ENCODE measurements at regions not wholly inside any gene's neighbourhood (a gene's known extent, or its start where the extent isn't known, plus 50 kb on each side); places are given as distances from the start of the nearest gene placed in this dataset.

DNA sequence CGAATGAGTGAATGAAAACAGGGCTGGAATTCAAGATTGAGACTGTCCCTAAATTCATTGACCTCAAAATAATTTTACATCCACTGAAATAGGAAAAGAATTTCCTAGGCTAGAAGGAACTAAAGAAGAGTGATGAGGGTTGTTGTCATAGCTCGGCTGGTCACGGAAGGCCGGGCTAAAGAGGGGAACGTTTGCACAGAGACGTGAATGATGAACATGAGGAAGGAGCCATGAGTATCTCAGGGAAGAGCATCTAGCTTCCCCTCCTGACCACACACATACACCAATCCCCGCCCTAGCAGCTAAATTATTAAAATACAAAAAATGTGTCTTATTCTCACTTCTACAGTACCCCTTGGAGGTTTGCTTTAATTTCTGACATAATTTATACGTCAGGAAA lies 124.4 kb upstream of the ABCA1 start:
- peaks cover 10% of the 10 kb centered on the region for H3K4me1 ChIP-seq (ENCODE audit: control insufficient read depth, insufficient read depth, low read length, poor library complexity, severe bottlenecking)
- H3K27ac Mint-ChIP-seq = peak overlapping the region in 2 of 3 donors; percentile 86 to 93
- DNase-seq (no peak), ATAC-seq (ENCODE audit: low read depth in 2 of 2) (no peak)
- no peaks in the 10 kb centered on the region for H3K9me3 ChIP-seq (ENCODE audit: control insufficient read depth in 2 of 2, low read length in 2 of 2)
- H3K36me3 ChIP-seq (ENCODE audit: control insufficient read depth, insufficient read depth, low read length) = no peaks in the 10 kb centered on the region
- peak overlapping the region in 2 of 4 donors; percentile 5 to 77 for H3K4me3 Mint-ChIP-seq
- H3K36me3 Mint-ChIP-seq = no peaks in the 10 kb centered on the region
- peaks cover 6 to 32% (median 14%) of the 10 kb centered on the region in 4 donors for H3K4me1 Mint-ChIP-seq
- peaks cover 0 to 2% (median 0%) of the 10 kb centered on the region in 7 donors for H3K9me3 Mint-ChIP-seq
- H3K27me3 ChIP-seq (ENCODE audit: control insufficient read depth, insufficient read depth, low read length) = no peaks in the 10 kb centered on the region
- H3K27ac ChIP-seq (ENCODE audit: insufficient read depth, low read length, poor library complexity, severe bottlenecking) = no peak overlapping the region
- H3K4me3 ChIP-seq (ENCODE audit: low read depth, low read length) = peak overlapping the region; percentile 60
- no peaks in the 10 kb centered on the region for H3K27me3 Mint-ChIP-seq

GRCh38 chr9:105053209-105053652 lies 125.3 kb upstream of the ABCA1 start:
- ATAC-seq (ENCODE audit: low read depth in 2 of 2) = peak; percentile 46 to 48
- Mint-ChIP-seq H3K4me1 (peaks cover 6 to 32% (median 14%) of the 10 kb centered on the region in 4 donors), H3K9me3 (peaks cover 0 to 2% (median 0%) of the 10 kb centered on the region in 7 donors), H3K27me3 (no peaks in the 10 kb centered on the region), H3K27ac (peak overlapping the region in 2 of 3 donors; percentile 32 to 86), H3K4me3 (no peak overlapping the region), H3K36me3 (no peaks in the 10 kb centered on the region)
- Histone ChIP-seq H3K9me3 (ENCODE audit: control insufficient read depth in 2 of 2, low read length in 2 of 2) (no peaks in the 10 kb centered on the region), H3K4me3 (ENCODE audit: low read depth, low read length) (no peak overlapping the region), H3K27ac (ENCODE audit: insufficient read depth, low read length, poor library complexity, severe bottlenecking) (no peak overlapping the region), H3K4me1 (ENCODE audit: control insufficient read depth, insufficient read depth, low read length, poor library complexity, severe bottlenecking) (peaks cover 10% of the 10 kb centered on the region), H3K36me3 (ENCODE audit: control insufficient read depth, insufficient read depth, low read length) (no peaks in the 10 kb centered on the region), H3K27me3 (ENCODE audit: control insufficient read depth, insufficient read depth, low read length) (no peaks in the 10 kb centered on the region)
- DNase-seq = peak in 1 of 3 donors; percentile 37

- ATAC-seq (ENCODE audit: low read depth in 2 of 2) = no peak
- Mint-ChIP-seq H3K4me1 (peaks cover 6 to 32% (median 14%) of the 10 kb centered on the region in 4 donors), H3K27ac (no peak overlapping the region)
Measured at GRCh38 chr9:105054491-105054890, 126.5 kb upstream of the ABCA1 start.

GRCh38 chr9:105055917-105056316 lies 128.0 kb upstream of the ABCA1 start:
- no peak overlapping the region for H3K4me3 ChIP-seq (ENCODE audit: low read depth, low read length)
- H3K4me1 ChIP-seq (ENCODE audit: control insufficient read depth, insufficient read depth, low read length, poor library complexity, severe bottlenecking) = peaks cover 10% of the 10 kb centered on the region
- peaks cover 0 to 2% (median 0%) of the 10 kb centered on the region in 7 donors for H3K9me3 Mint-ChIP-seq
- H3K27ac ChIP-seq (ENCODE audit: insufficient read depth, low read length, poor library complexity, severe bottlenecking) = no peak overlapping the region
- peaks cover 4% of the 10 kb centered on the region for H3K36me3 Mint-ChIP-seq
- H3K27ac Mint-ChIP-seq = no peak overlapping the region
- H3K27me3 Mint-ChIP-seq = no peaks in the 10 kb centered on the region
- no peaks in the 10 kb centered on the region for H3K9me3 ChIP-seq (ENCODE audit: control insufficient read depth in 2 of 2, low read length in 2 of 2)
- no peaks in the 10 kb centered on the region for H3K27me3 ChIP-seq (ENCODE audit: control insufficient read depth, insufficient read depth, low read length)
- H3K4me1 Mint-ChIP-seq = peaks cover 6 to 28% (median 14%) of the 10 kb centered on the region in 4 donors
- DNase-seq (no peak), ATAC-seq (ENCODE audit: low read depth in 2 of 2) (no peak)
- H3K36me3 ChIP-seq (ENCODE audit: control insufficient read depth, insufficient read depth, low read length) = no peaks in the 10 kb centered on the region
- no peak overlapping the region for H3K4me3 Mint-ChIP-seq

More at GRCh38 chr9:105054491-105054890, 126.5 kb upstream of the ABCA1 start:
- Histone ChIP-seq H3K27me3 (ENCODE audit: control insufficient read depth, insufficient read depth, low read length) (no peaks in the 10 kb centered on the region), H3K36me3 (ENCODE audit: control insufficient read depth, insufficient read depth, low read length) (no peaks in the 10 kb centered on the region), H3K4me3 (ENCODE audit: low read depth, low read length) (no peak overlapping the region), H3K27ac (ENCODE audit: insufficient read depth, low read length, poor library complexity, severe bottlenecking) (no peak overlapping the region), H3K9me3 (ENCODE audit: control insufficient read depth in 2 of 2, low read length in 2 of 2) (no peaks in the 10 kb centered on the region), H3K4me1 (ENCODE audit: control insufficient read depth, insufficient read depth, low read length, poor library complexity, severe bottlenecking) (peaks cover 10% of the 10 kb centered on the region)
- Mint-ChIP-seq H3K27me3 (no peaks in the 10 kb centered on the region), H3K36me3 (no peaks in the 10 kb centered on the region), H3K9me3 (peaks cover 0 to 2% (median 0%) of the 10 kb centered on the region in 7 donors), H3K4me3 (no peak overlapping the region)
- no peak for DNase-seq

- Histone ChIP-seq H3K27me3 (ENCODE audit: control insufficient read depth, insufficient read depth, low read length) (no peaks in the 10 kb centered on the region), H3K4me1 (ENCODE audit: control insufficient read depth, insufficient read depth, low read length, poor library complexity, severe bottlenecking) (peaks cover 2% of the 10 kb centered on the region), H3K4me3 (ENCODE audit: low read depth, low read length) (no peak overlapping the region), H3K36me3 (ENCODE audit: control insufficient read depth, insufficient read depth, low read length) (no peaks in the 10 kb centered on the region), H3K9me3 (ENCODE audit: control insufficient read depth in 2 of 2, low read length in 2 of 2) (no peaks in the 10 kb centered on the region), H3K27ac (ENCODE audit: insufficient read depth, low read length, poor library complexity, severe bottlenecking) (no peak overlapping the region)
- DNase-seq (no peak), ATAC-seq (ENCODE audit: low read depth in 2 of 2) (no peak)
- peaks cover 0 to 2% (median 0%) of the 10 kb centered on the region in 7 donors for H3K9me3 Mint-ChIP-seq
- H3K27me3 Mint-ChIP-seq = no peaks in the 10 kb centered on the region
- H3K4me3 Mint-ChIP-seq = no peak overlapping the region
- H3K4me1 Mint-ChIP-seq = peaks cover 0 to 14% (median 7%) of the 10 kb centered on the region in 4 donors
- no peak overlapping the region for H3K27ac Mint-ChIP-seq
- H3K36me3 Mint-ChIP-seq = peaks cover 4% of the 10 kb centered on the region
Measured at GRCh38 chr9:105057551-105057950, 129.6 kb upstream of the ABCA1 start.

DNA sequence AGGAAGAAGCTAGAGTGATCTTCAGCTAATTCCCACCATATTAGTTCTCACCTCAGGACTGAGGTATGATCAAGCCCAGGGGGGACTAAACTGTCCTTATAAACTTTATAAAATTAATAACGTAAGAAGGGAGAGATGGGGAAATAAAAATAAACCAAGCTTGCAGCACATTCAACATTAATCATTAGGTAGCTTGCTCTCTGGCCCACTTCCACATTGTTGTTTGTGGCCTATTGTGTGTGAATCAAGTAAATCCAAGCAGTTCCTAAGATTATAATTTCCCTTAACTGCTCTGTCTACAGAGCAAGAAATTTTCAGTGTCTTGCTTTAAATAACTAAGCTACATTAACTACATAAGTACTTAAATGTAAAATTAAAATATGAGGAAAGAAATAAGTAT lies 131.3 kb upstream of the ABCA1 start:
- H3K27me3 ChIP-seq (ENCODE audit: control insufficient read depth, insufficient read depth, low read length) = no peaks in the 10 kb centered on the region
- H3K9me3 ChIP-seq (ENCODE audit: control insufficient read depth in 2 of 2, low read length in 2 of 2) = no peaks in the 10 kb centered on the region
- no peak overlapping the region for H3K4me3 ChIP-seq (ENCODE audit: low read depth, low read length)
- Mint-ChIP-seq H3K27ac (no peak overlapping the region), H3K4me1 (peaks cover 0 to 3% (median 0%) of the 10 kb centered on the region in 4 donors), H3K27me3 (no peaks in the 10 kb centered on the region), H3K4me3 (no peak overlapping the region), H3K9me3 (peaks cover 0 to 2% (median 0%) of the 10 kb centered on the region in 7 donors), H3K36me3 (peaks cover 4% of the 10 kb centered on the region)
- H3K4me1 ChIP-seq (ENCODE audit: control insufficient read depth, insufficient read depth, low read length, poor library complexity, severe bottlenecking) = no peaks in the 10 kb centered on the region
- no peak overlapping the region for H3K27ac ChIP-seq (ENCODE audit: insufficient read depth, low read length, poor library complexity, severe bottlenecking)
- no peaks in the 10 kb centered on the region for H3K36me3 ChIP-seq (ENCODE audit: control insufficient read depth, insufficient read depth, low read length)
- no peak for DNase-seq
- no peak for ATAC-seq (ENCODE audit: low read depth in 2 of 2)

DNA sequence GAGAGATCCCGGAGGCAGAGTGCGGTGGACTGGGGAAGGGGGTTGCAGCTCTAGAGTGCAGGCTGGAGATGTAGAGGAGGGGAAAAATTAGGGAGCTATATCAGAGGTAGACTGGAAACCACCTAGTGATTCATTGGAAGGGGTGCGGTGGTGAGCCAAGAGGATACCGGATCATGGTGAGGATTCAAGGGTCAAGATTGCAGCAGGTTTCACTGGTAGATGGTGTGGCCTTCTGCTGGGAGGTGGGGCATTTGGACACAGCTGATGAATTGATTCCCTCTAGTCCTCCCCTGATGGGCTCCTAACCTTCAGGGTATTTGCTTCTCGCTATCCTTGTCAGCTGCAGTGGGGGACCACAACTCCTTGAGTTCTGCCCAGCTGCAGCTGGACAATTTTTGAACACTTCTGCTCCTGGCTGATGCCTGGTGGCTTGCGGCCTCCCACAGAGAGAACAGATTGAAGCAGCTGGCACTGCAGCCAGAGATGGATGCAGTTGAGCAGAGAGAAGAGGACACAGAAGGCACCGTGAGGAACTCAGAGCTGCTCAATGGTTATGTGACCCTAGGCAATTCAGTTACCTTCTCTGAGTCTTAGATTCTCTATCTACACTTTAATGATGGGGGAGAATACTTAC lies 134.4 kb upstream of the ABCA1 start:
- H3K9me3 Mint-ChIP-seq = no peaks in the 10 kb centered on the region
- H3K27ac Mint-ChIP-seq = peak overlapping the region in 1 of 3 donors; percentile 20
- H3K27ac ChIP-seq (ENCODE audit: insufficient read depth, low read length, poor library complexity, severe bottlenecking) = no peak overlapping the region
- no peaks in the 10 kb centered on the region for H3K27me3 Mint-ChIP-seq
- no peak overlapping the region for H3K4me3 Mint-ChIP-seq
- no peak for ATAC-seq (ENCODE audit: low read depth in 2 of 2)
- H3K9me3 ChIP-seq (ENCODE audit: control insufficient read depth in 2 of 2, low read length in 2 of 2) = no peaks in the 10 kb centered on the region
- peaks cover 4% of the 10 kb centered on the region for H3K36me3 Mint-ChIP-seq
- H3K4me1 ChIP-seq (ENCODE audit: control insufficient read depth, insufficient read depth, low read length, poor library complexity, severe bottlenecking) = no peaks in the 10 kb centered on the region
- H3K27me3 ChIP-seq (ENCODE audit: control insufficient read depth, insufficient read depth, low read length) = no peaks in the 10 kb centered on the region
- no peak for DNase-seq
- H3K36me3 ChIP-seq (ENCODE audit: control insufficient read depth, insufficient read depth, low read length) = no peaks in the 10 kb centered on the region
- H3K4me1 Mint-ChIP-seq = peaks cover 0 to 5% (median 0%) of the 10 kb centered on the region in 4 donors
- H3K4me3 ChIP-seq (ENCODE audit: low read depth, low read length) = no peak overlapping the region

Data from CD4-positive, CD25-positive, alpha-beta regulatory T cell (primary cell).